ENCODE measurements at regions not wholly inside any gene's neighbourhood (a gene's known extent, or its start where the extent isn't known, plus 50 kb on each side); places are given as distances from the start of the nearest gene placed in this dataset.

- Histone ChIP-seq H3K9me1 (replicated peaks; ENCODE audit: control insufficient read depth, extremely low read depth, insufficient read depth, low read length) (no peaks in the 10 kb centered on the region), H3K9me3 (replicated peaks; ENCODE audit: control insufficient read depth, insufficient read depth, low read length) (no peaks in the 10 kb centered on the region), H3K27ac (ENCODE audit: insufficient read depth, low read depth, low read length) (peak overlapping the region; percentile 89), H3K9ac (replicated peaks; ENCODE audit: extremely low read depth, insufficient read depth, low read length) (peak overlapping the region; percentile 10), H3K4me2 (ENCODE audit: insufficient read depth, low read length) (peak overlapping the region; percentile 47), H3K36me3 (ENCODE audit: control insufficient read depth in 2 of 2, extremely low read depth in 1 of 2, insufficient read depth in 2 of 2, low read length in 2 of 2) (no peaks in the 10 kb centered on the region), H3K27me3 (ENCODE audit: control insufficient read depth in 2 of 2, insufficient read depth in 2 of 2, low read length in 2 of 2) (no peaks in the 10 kb centered on the region), H3K79me2 (ENCODE audit: control insufficient read depth, insufficient read depth, low read length) (no peaks in the 10 kb centered on the region), H4K20me1 (replicated peaks; ENCODE audit: control insufficient read depth, extremely low read depth, insufficient read depth, low read length) (no peaks in the 10 kb centered on the region), H3K4me1 (ENCODE audit: control insufficient read depth, extremely low read depth, insufficient read depth, low read length) (peaks cover 22% of the 10 kb centered on the region), H2AFZ (ENCODE audit: low read depth, low read length) (peak overlapping the region; percentile 62), H3K4me3 (replicated peaks in 1 of 3; ENCODE audit: insufficient read depth in 1 of 3, low read depth in 1 of 3, low read length in 3 of 3) (no peak overlapping the region)
- TF ChIP-seq FOS (IDR thresholded peaks at IDR 0.05; ENCODE audit: borderline replicate concordance, insufficient read depth, low read length) (peak; percentile 83), POLR2AphosphoS5 (IDR thresholded peaks at IDR 0.05; ENCODE audit: insufficient read depth, low read depth, low read length) (no peak), EZH2 (IDR thresholded peaks at IDR 0.05; ENCODE audit: borderline replicate concordance, low read depth, low read length, severe bottlenecking) (no peak), POLR2A (IDR thresholded peaks at IDR 0.05; ENCODE audit: low read depth, low read length) (no peak), MAX (IDR thresholded peaks at IDR 0.05; ENCODE audit: insufficient read depth, insufficient read length) (no peak), CTCF (IDR thresholded peaks at IDR 0.05; ENCODE audit: extremely low read depth in 1 of 2, insufficient read depth in 1 of 2, low read depth in 1 of 2, low read length in 2 of 2) (no peak), GATA2 (IDR thresholded peaks at IDR 0.05; ENCODE audit: insufficient read depth, insufficient read length, low read depth, low read length) (no peak), JUN (IDR thresholded peaks at IDR 0.05; ENCODE audit: borderline replicate concordance, insufficient read depth, insufficient read length, low read depth) (peak; percentile 24)
- intact Hi-C loops (cut with micrococcal nuclease) (loop anchor here (1.0 to 2.0 kb wide), 2 partner anchors 18 to 76 kb away; no protein-coding TSS in a partner anchor), dilution Hi-C loops (cut with MboI; ENCODE audit: extremely low pct_ligation_motif_present, low sequenced_read_pairs) (no loop called here)
- DNase-seq (ENCODE audit: low read depth, low spot score) (peak; percentile 85), FAIRE-seq (peak; percentile 89)
- ChIA-PET POLR2A (interaction anchor here (0.9 kb wide), 1 partner anchor 26 kb away, joined by 3 read pairs; no protein-coding TSS in a partner anchor), CTCF (interaction anchor here (0.7 to 2.6 kb wide), 6 partner anchors 19 to 142 kb away, joined by 3 to 12 read pairs (median 6); no protein-coding TSS in a partner anchor)
- TSS peak; percentile 89 for BruUV-seq (replicated peaks)
These were observed 141.2 kb upstream of the SLC7A14 start for GRCh38 chr3:170726976-170727661.
